ENCODE measurements at regions not wholly inside any gene's neighbourhood (a gene's known extent, or its start where the extent isn't known, plus 50 kb on each side); places are given as distances from the start of the nearest gene placed in this dataset.
"Not testable (repeated sequence)": the region's sequence is repeated elsewhere in the genome, so short reads cannot be mapped to it uniquely, and the experiment has no call there.

GRCh38 chr15:22358932-22359331 lies 99.8 kb upstream of the GOLGA6L22 start:
- H3K9me3 Mint-ChIP-seq; CTCF ChIA-PET; H3K4me3 Mint-ChIP-seq; POLR2A ChIA-PET; DNase-seq; H3K4me1 Mint-ChIP-seq; H3K27me3 Mint-ChIP-seq; H3K36me3 Mint-ChIP-seq (ENCODE audit: low read depth); H3K27ac Mint-ChIP-seq: not testable (repeated sequence)

- H3K9me3 Mint-ChIP-seq; POLR2A ChIA-PET; H3K27me3 Mint-ChIP-seq; H3K4me1 Mint-ChIP-seq; H3K4me3 Mint-ChIP-seq; H3K36me3 Mint-ChIP-seq (ENCODE audit: low read depth); CTCF ChIA-PET; H3K27ac Mint-ChIP-seq: not testable (repeated sequence)
- DNase-seq: peak; percentile 12
Measured at GRCh38 chr15:22359587-22359986, 99.1 kb upstream of the GOLGA6L22 start.

- CTCF ChIA-PET; H3K27me3 Mint-ChIP-seq; H3K4me1 Mint-ChIP-seq; H3K27ac Mint-ChIP-seq; DNase-seq; H3K36me3 Mint-ChIP-seq (ENCODE audit: low read depth); POLR2A ChIA-PET; H3K4me3 Mint-ChIP-seq; H3K9me3 Mint-ChIP-seq: not testable (repeated sequence)
Measured at GRCh38 chr15:22360696-22361095, 98.0 kb upstream of the GOLGA6L22 start.

GRCh38 chr15:22362502-22362901 lies 96.2 kb upstream of the GOLGA6L22 start:
- DNase-seq, H3K9me3 Mint-ChIP-seq: not testable (repeated sequence)

GRCh38 chr15:22371246-22371834 lies 87.4 kb upstream of the GOLGA6L22 start:
- H3K4me3 Mint-ChIP-seq; H3K36me3 Mint-ChIP-seq (ENCODE audit: low read depth); H3K27ac Mint-ChIP-seq; H3K4me1 Mint-ChIP-seq; DNase-seq; POLR2A ChIA-PET; H3K9me3 Mint-ChIP-seq; CTCF ChIA-PET; H3K27me3 Mint-ChIP-seq: not testable (repeated sequence)

More at GRCh38 chr15:22362502-22362901, 96.2 kb upstream of the GOLGA6L22 start:
- H3K27ac Mint-ChIP-seq; CTCF ChIA-PET; POLR2A ChIA-PET; H3K4me3 Mint-ChIP-seq; H3K4me1 Mint-ChIP-seq; H3K27me3 Mint-ChIP-seq; H3K36me3 Mint-ChIP-seq (ENCODE audit: low read depth): not testable (repeated sequence)

GRCh38 chr15:22374531-22374930 lies 84.2 kb upstream of the GOLGA6L22 start:
- H3K27ac Mint-ChIP-seq; POLR2A ChIA-PET; DNase-seq; CTCF ChIA-PET; H3K9me3 Mint-ChIP-seq; H3K36me3 Mint-ChIP-seq (ENCODE audit: low read depth); H3K4me1 Mint-ChIP-seq; H3K27me3 Mint-ChIP-seq; H3K4me3 Mint-ChIP-seq: not testable (repeated sequence)

GRCh38 chr15:22375829-22376228 lies 82.9 kb upstream of the GOLGA6L22 start:
- DNase-seq; H3K36me3 Mint-ChIP-seq (ENCODE audit: low read depth); H3K27me3 Mint-ChIP-seq; H3K4me3 Mint-ChIP-seq; H3K27ac Mint-ChIP-seq; H3K9me3 Mint-ChIP-seq; CTCF ChIA-PET; POLR2A ChIA-PET; H3K4me1 Mint-ChIP-seq: not testable (repeated sequence)

- H3K27ac Mint-ChIP-seq; H3K4me3 Mint-ChIP-seq; CTCF ChIA-PET; H3K36me3 Mint-ChIP-seq (ENCODE audit: low read depth); POLR2A ChIA-PET; DNase-seq; H3K4me1 Mint-ChIP-seq; H3K27me3 Mint-ChIP-seq; H3K9me3 Mint-ChIP-seq: not testable (repeated sequence)
Measured at GRCh38 chr15:22377859-22378258, 80.8 kb upstream of the GOLGA6L22 start.

- not testable (repeated sequence) for DNase-seq
Measured at GRCh38 chr15:22387691-22388090, 71.0 kb upstream of the GOLGA6L22 start.

GRCh38 chr15:22388365-22388764 lies 70.3 kb upstream of the GOLGA6L22 start:
- H3K4me3 Mint-ChIP-seq; H3K27me3 Mint-ChIP-seq; CTCF ChIA-PET; POLR2A ChIA-PET; H3K9me3 Mint-ChIP-seq; H3K4me1 Mint-ChIP-seq; H3K36me3 Mint-ChIP-seq (ENCODE audit: low read depth); DNase-seq; H3K27ac Mint-ChIP-seq: not testable (repeated sequence)

More at GRCh38 chr15:22387691-22388090, 71.0 kb upstream of the GOLGA6L22 start:
- H3K36me3 Mint-ChIP-seq (ENCODE audit: low read depth); H3K4me1 Mint-ChIP-seq; H3K9me3 Mint-ChIP-seq; H3K27me3 Mint-ChIP-seq; CTCF ChIA-PET; H3K4me3 Mint-ChIP-seq; H3K27ac Mint-ChIP-seq; POLR2A ChIA-PET: not testable (repeated sequence)

GRCh38 chr15:22401207-22401606 lies 57.5 kb upstream of the GOLGA6L22 start:
- H3K4me1 Mint-ChIP-seq; POLR2A ChIA-PET; CTCF ChIA-PET; H3K27ac Mint-ChIP-seq; H3K4me3 Mint-ChIP-seq; H3K27me3 Mint-ChIP-seq; DNase-seq; H3K9me3 Mint-ChIP-seq; H3K36me3 Mint-ChIP-seq (ENCODE audit: low read depth): not testable (repeated sequence)

- H3K36me3 Mint-ChIP-seq (ENCODE audit: low read depth); H3K27me3 Mint-ChIP-seq; H3K27ac Mint-ChIP-seq; H3K4me1 Mint-ChIP-seq; CTCF ChIA-PET; H3K9me3 Mint-ChIP-seq; H3K4me3 Mint-ChIP-seq; DNase-seq; POLR2A ChIA-PET: not testable (repeated sequence)
Measured at GRCh38 chr15:22401703-22402102, 57.0 kb upstream of the GOLGA6L22 start.

GRCh38 chr15:22405765-22406164 lies 52.9 kb upstream of the GOLGA6L22 start:
- H3K4me3 Mint-ChIP-seq; POLR2A ChIA-PET; H3K4me1 Mint-ChIP-seq; H3K27me3 Mint-ChIP-seq; H3K36me3 Mint-ChIP-seq (ENCODE audit: low read depth); H3K27ac Mint-ChIP-seq; H3K9me3 Mint-ChIP-seq; CTCF ChIA-PET; DNase-seq: not testable (repeated sequence)

Measured in activated CD4-positive, alpha-beta T cell treated with anti-CD3 and anti-CD28 coated beads, Interleukin-2, amount 10 ng/mL, durations not matched to agents 7 days and 5 days (primary cell).